Stimulated activated CD8-positive, alpha-beta memory T cell treated with anti-CD3 and anti-CD28 coated beads, Interleukin-15, amount 100 ng/mL, for 1 hour (primary cell): ENCODE measurements at regions not wholly inside any gene's neighbourhood (a gene's known extent, or its start where the extent isn't known, plus 50 kb on each side); places are given as distances from the start of the nearest gene placed in this dataset.

ENCODE experiments used
- DNase-seq: peaks from one replicate; pipeline ENCODE4 v3.0.0-alpha.2; 2020; ENCODE audit warnings: low read depth

DNA sequence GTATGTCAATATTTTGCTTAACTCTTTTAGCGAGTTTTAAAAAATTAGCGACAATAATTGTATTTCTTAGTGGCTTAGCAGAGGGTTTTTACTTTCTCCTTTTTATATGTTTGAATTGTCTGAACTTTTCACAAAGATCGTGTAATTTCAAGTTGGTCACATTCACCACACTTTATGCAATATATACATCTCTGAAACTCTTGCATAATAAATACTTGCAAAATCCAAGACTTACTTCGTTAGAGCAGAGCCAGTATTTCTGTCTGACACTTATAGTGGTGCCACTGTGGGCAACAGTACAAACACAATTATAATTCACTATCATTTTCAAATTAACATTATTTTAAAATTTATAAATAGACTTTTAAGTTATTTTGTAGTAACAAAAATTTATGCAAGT, 62.0 kb downstream of the SUCNR1 start:
- DNase-seq = no peak

GRCh38 chr3:151940481-151940880, 67.0 kb downstream of the SUCNR1 start:
- no peak for DNase-seq

DNA sequence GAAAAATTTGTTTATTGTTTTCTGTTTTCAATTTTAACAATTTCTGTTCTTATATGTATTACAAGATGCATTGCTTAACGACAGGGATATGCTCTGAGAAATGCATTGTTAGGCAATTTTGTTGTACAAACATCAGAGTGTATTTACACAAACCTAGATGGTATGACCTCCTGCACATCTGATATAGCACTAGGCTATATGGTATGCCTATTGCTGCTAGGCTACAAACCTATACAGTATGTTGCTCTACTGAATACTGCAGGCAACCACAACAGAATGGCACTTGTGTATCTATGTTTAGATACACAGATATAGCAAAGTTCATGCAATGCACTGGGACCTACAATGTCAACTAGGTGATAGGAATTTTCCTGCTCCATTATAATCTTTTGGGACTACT, 70.1 kb downstream of the SUCNR1 start:
- no peak for DNase-seq

DNA sequence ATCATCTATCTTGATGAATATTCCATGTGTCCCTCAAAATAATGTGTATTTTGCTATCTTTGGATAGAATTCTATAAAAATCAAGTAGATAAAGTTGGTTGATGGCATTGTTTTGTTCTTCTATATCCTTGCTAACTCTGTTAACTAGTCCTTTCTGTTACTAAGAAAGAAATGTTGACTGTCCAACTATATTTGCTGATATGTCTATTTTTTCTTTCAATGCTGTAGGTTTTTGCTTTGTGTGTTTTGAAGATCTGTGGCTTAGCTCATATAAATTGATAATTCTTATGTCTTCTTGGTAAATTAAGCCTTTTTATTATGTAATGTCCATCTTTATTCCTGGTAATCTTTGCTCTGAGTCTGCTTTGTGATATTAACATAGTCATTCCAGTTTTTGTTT, 70.9 kb downstream of the SUCNR1 start:
- DNase-seq = no peak

- DNase-seq = no peak
Observed at GRCh38 chr3:151946606-151947005, 73.2 kb downstream of the SUCNR1 start.

- DNase-seq = no peak
Observed at GRCh38 chr3:151949706-151950105, 76.3 kb downstream of the SUCNR1 start.

DNA sequence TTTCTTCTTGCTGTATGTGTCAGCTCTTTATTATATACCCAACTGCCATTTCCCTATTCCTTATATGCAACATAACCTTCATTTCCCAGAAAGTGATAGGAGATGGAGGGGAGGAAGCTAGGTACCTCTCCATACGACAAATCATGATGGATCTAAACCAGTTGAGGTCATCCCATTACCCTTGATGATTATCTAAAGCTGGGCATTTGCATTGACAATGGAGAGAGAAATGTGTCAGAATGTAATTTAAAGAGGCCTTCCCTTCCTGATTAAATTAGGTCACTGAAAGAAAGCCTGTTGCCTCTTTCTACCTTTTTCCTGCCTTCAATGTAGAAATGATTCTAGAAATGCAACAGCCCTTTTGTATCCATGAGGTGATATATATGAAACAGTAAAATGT, 81.9 kb downstream of the SUCNR1 start:
- no peak for DNase-seq

- no peak for DNase-seq
Observed at GRCh38 chr3:151960961-151961580, 87.6 kb downstream of the SUCNR1 start.

DNA sequence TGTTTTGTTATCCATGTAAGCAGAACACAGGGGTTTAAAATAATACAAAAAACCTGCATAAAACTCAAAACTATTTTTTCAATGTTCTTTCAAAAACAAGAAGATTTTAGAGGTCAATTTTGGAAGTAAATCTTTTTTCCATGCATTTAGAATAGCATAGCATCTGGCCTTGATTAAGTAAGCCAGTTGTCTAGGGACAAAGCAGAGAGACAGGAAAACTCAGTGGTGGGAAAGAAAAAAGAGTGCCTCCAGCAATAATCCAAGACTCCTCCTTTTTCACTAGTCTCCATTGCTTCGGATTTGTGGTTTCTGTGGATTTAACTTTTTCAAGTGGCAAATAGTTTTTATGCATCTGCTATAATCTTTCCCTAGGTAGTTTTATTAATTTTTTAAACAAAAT, 88.9 kb downstream of the SUCNR1 start:
- no peak for DNase-seq

DNA sequence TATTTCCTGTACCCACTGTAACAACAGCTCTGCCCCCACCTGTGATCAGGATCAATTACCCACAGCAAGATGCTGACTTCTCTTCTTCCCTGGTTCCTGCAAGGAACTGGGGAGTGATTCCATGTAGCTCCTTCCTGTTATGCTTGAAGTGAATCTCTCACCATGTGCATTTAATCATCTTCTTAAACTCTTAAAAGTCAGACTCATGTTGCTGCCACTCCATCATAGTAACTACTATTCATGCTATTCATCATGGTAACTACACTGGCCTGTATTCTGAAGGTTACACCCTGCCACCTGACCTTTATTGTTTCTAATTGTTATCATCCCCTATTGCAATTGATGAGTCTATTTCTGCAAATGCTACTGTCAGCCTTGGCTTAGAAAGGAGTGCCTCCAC, 89.5 kb downstream of the SUCNR1 start:
- DNase-seq = no peak

DNA sequence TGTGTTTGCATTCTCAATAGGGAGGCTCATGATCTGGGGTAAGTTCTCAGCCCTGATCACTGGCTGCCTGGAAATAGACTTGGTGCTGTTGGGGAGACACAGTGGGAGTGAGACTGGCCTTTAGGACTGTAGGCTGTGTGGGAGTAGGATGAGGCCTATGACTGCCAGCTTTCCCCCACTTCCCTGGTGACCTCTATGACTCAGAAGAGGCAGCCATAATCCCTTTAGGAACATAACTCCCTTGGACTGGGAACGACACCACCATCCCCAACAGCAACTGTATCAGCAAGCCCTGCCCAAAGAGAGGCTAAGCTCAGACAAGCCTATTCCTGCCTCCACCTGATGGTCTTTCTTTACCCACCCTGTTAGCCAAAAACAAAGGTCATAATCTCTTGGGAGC, 91.3 kb downstream of the SUCNR1 start:
- DNase-seq = no peak

DNA sequence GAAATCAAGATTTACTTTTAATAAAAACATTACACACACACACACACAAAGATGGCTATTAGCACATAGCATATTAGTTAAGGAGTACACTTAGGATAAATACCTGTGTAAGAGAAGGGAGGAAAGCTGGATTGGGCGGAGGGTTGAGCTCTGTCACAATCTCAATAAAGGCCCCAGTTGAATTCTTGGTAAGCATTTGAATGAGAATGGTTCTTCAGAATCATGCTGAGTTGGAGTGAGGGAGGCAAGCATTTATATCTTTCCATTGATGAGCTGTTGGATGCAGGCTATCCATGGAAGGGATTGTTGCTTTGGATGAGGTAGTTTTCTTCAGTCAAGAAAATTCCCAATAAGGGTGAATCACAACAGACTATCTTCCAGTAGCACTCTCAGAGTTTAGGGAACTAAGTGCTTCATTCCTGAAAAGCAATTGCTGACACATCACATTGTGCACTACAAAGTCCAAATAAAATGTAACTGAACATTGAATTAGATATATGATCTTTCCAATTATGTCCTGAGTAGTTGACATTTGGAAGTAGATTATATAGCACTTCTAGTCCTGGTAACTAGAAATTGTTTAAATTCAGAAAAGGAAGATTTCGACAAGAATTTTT, 95.7 kb downstream of the SUCNR1 start:
- DNase-seq = no peak

GRCh38 chr3:151971814-151972579, 98.6 kb downstream of the SUCNR1 start:
- DNase-seq = no peak

- no peak for DNase-seq
Observed at GRCh38 chr3:151974067-151974466, 100.6 kb downstream of the SUCNR1 start.

GRCh38 chr3:151976211-151977050, 103.0 kb downstream of the SUCNR1 start:
- no peak for DNase-seq

GRCh38 chr3:151979906-151980305, 106.5 kb downstream of the SUCNR1 start:
- DNase-seq = no peak

- DNase-seq = no peak
Observed at GRCh38 chr3:151983538-151983937, 110.1 kb downstream of the SUCNR1 start.

- DNase-seq = no peak
Observed at GRCh38 chr3:151985787-151986430, 112.5 kb downstream of the SUCNR1 start.

DNA sequence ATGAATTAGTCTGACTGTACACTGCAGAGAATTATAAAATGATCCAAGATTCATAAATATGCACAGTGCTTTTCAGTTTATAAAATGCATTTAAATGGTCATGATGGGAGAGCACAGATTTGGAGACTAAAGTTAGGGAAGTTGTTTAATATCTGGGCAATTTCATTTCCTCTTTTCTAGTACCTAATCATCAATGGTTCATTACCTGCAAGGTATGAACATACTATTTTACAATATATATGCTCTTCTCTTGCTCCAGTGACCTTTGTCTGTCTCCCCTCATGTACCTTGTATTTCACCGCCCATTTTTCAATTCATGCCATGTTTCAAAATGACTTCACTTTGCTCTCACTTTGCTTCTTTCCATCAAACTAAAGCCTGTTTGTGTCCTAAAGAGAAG, 114.5 kb downstream of the SUCNR1 start:
- DNase-seq = no peak

- DNase-seq = no peak
Observed at GRCh38 chr3:151989621-151990020, 116.2 kb downstream of the SUCNR1 start.

- no peak for DNase-seq
Observed at GRCh38 chr3:151990696-151991376, 117.4 kb downstream of the SUCNR1 start.
